Mucosa of rectum (tissue), 2 donors: ENCODE measurements at regions not wholly inside any gene's neighbourhood (a gene's known extent, or its start where the extent isn't known, plus 50 kb on each side); places are given as distances from the start of the nearest gene placed in this dataset.
A peak's percentile ranks its signal among the peaks of the same experiment; 100 is the strongest.

Experiments used
- H3K27ac ChIP-seq, 2 donors: one replicate each; pipeline ENCODE4 v1.7.0; 2013; ENCODE audit warnings: inconsistent platforms in 2 of 2, low read depth in 2 of 2, low read length in 2 of 2
- H3K27me3 ChIP-seq, 2 donors: one replicate each; pipeline ENCODE4 v1.7.0; 2013; ENCODE audit warnings: low read length in 2 of 2; ENCODE audit not compliant: control insufficient read depth in 2 of 2, insufficient read depth in 2 of 2
- H3K36me3 ChIP-seq, 2 donors: one replicate each; pipeline ENCODE4 v1.7.0; 2013; ENCODE audit warnings: low read length in 2 of 2; ENCODE audit not compliant: control insufficient read depth in 2 of 2, insufficient read depth in 2 of 2
- H3K4me1 ChIP-seq, 2 donors: one replicate each; pipeline ENCODE4 v1.7.0; 2013; ENCODE audit warnings: low read length in 2 of 2, mild to moderate bottlenecking in 1 of 2; ENCODE audit not compliant: control insufficient read depth in 2 of 2, insufficient read depth in 2 of 2
- H3K4me3 ChIP-seq, 2 donors: one replicate each; pipeline ENCODE4 v1.7.0; 2013; ENCODE audit warnings: low read length in 2 of 2
- H3K9ac ChIP-seq, 2 donors: one replicate each; pipeline ENCODE4 v1.7.0; 2013; ENCODE audit warnings: low read length in 2 of 2, low read depth in 1 of 2, mild to moderate bottlenecking in 1 of 2
- H3K9me3 ChIP-seq, 2 donors: one replicate each; pipeline ENCODE4 v1.7.0; 2013; ENCODE audit warnings: low read length in 2 of 2; ENCODE audit not compliant: control insufficient read depth in 2 of 2
- donor health status: healthy.
- donor health status: Normal muscosa, but diverticular disease.

- Histone ChIP-seq H3K27ac (peak overlapping the region; percentile 67 to 82), H3K36me3 (no peaks in the 10 kb centered on the region), H3K27me3 (no peaks in the 10 kb centered on the region), H3K9me3 (no peaks in the 10 kb centered on the region), H3K9ac (peak overlapping the region in 1 of 2 donors; percentile 33), H3K4me3 (peak overlapping the region; percentile 13 to 27), H3K4me1 (peaks cover 44 to 62% of the 10 kb centered on the region in 2 donors)
Observed at GRCh38 chr14:58750321-58751269, 112.8 kb downstream of the DACT1 start.

GRCh38 chr14:58751788-58752187 is 114.0 kb downstream of the DACT1 start:
- Histone ChIP-seq H3K4me3 (no peak overlapping the region), H3K9me3 (no peaks in the 10 kb centered on the region), H3K27ac (peak overlapping the region; percentile 67 to 82), H3K4me1 (peaks cover 48 to 62% of the 10 kb centered on the region in 2 donors), H3K9ac (no peak overlapping the region), H3K36me3 (no peaks in the 10 kb centered on the region), H3K27me3 (no peaks in the 10 kb centered on the region)

- Histone ChIP-seq H3K36me3 (no peaks in the 10 kb centered on the region), H3K27me3 (no peaks in the 10 kb centered on the region), H3K9ac (peak overlapping the region in 1 of 2 donors; percentile 15), H3K27ac (peak overlapping the region; percentile 67 to 82), H3K4me3 (no peak overlapping the region), H3K4me1 (peaks cover 48 to 62% of the 10 kb centered on the region in 2 donors), H3K9me3 (no peaks in the 10 kb centered on the region)
Observed at GRCh38 chr14:58752289-58752688, 114.5 kb downstream of the DACT1 start.

- Histone ChIP-seq H3K4me3 (peak overlapping the region; percentile 14 to 29), H3K4me1 (peaks cover 48 to 62% of the 10 kb centered on the region in 2 donors), H3K9me3 (no peaks in the 10 kb centered on the region), H3K27me3 (no peaks in the 10 kb centered on the region), H3K9ac (peak overlapping the region in 1 of 2 donors; percentile 15), H3K27ac (peak overlapping the region; percentile 67 to 82), H3K36me3 (no peaks in the 10 kb centered on the region)
Observed at GRCh38 chr14:58752771-58753201, 115.0 kb downstream of the DACT1 start.

GRCh38 chr14:58755031-58755925 is 117.5 kb downstream of the DACT1 start:
- Histone ChIP-seq H3K27me3 (no peaks in the 10 kb centered on the region), H3K27ac (peak overlapping the region; percentile 72 to 77), H3K9me3 (no peaks in the 10 kb centered on the region), H3K36me3 (no peaks in the 10 kb centered on the region), H3K4me1 (peaks cover 34 to 48% of the 10 kb centered on the region in 2 donors), H3K9ac (no peak overlapping the region), H3K4me3 (no peak overlapping the region)

GRCh38 chr14:58760121-58760520 is 122.4 kb downstream of the DACT1 start:
- Histone ChIP-seq H3K9ac (no peak overlapping the region), H3K27me3 (no peaks in the 10 kb centered on the region), H3K36me3 (no peaks in the 10 kb centered on the region), H3K4me1 (peaks cover 9 to 13% of the 10 kb centered on the region in 2 donors), H3K4me3 (no peak overlapping the region), H3K27ac (no peak overlapping the region), H3K9me3 (no peaks in the 10 kb centered on the region)

GRCh38 chr14:58762629-58763028 is 124.9 kb downstream of the DACT1 start:
- Histone ChIP-seq H3K4me1 (no peaks in the 10 kb centered on the region), H3K4me3 (no peak overlapping the region), H3K9me3 (no peaks in the 10 kb centered on the region), H3K27me3 (no peaks in the 10 kb centered on the region), H3K9ac (no peak overlapping the region), H3K36me3 (no peaks in the 10 kb centered on the region), H3K27ac (no peak overlapping the region)

- Histone ChIP-seq H3K4me3 (no peak overlapping the region), H3K9me3 (no peaks in the 10 kb centered on the region), H3K27ac (no peak overlapping the region), H3K36me3 (no peaks in the 10 kb centered on the region), H3K27me3 (no peaks in the 10 kb centered on the region), H3K4me1 (no peaks in the 10 kb centered on the region), H3K9ac (no peak overlapping the region)
Observed at GRCh38 chr14:58763210-58763609, 125.4 kb downstream of the DACT1 start.

GRCh38 chr14:58765418-58765831 is 127.7 kb downstream of the DACT1 start:
- Histone ChIP-seq H3K36me3 (no peaks in the 10 kb centered on the region), H3K27me3 (no peaks in the 10 kb centered on the region), H3K4me1 (peaks cover 0 to 7% of the 10 kb centered on the region in 2 donors), H3K9ac (no peak overlapping the region), H3K9me3 (no peaks in the 10 kb centered on the region), H3K27ac (peak overlapping the region in 1 of 2 donors; percentile 59), H3K4me3 (no peak overlapping the region)

GRCh38 chr14:58765843-58766242 is 128.1 kb downstream of the DACT1 start:
- Histone ChIP-seq H3K9ac (no peak overlapping the region), H3K4me1 (peaks cover 0 to 9% of the 10 kb centered on the region in 2 donors), H3K9me3 (no peaks in the 10 kb centered on the region), H3K4me3 (no peak overlapping the region), H3K36me3 (no peaks in the 10 kb centered on the region), H3K27ac (no peak overlapping the region), H3K27me3 (no peaks in the 10 kb centered on the region)
